NB4 (cell line): ENCODE measurements at regions not wholly inside any gene's neighbourhood (a gene's known extent, or its start where the extent isn't known, plus 50 kb on each side); places are given as distances from the start of the nearest gene placed in this dataset.

Source experiments
- MYC ChIP-seq: IDR thresholded peaks from 2 replicates; pipeline ENCODE4 v1.6.1; 2011; ENCODE audit warnings: low read depth, low read length
- TF ChIP-seq, protein P1 (sequence below): IDR thresholded peaks from one replicate; pipeline ENCODE4 v1.5.1; 2012; ENCODE audit warnings: low read depth, low read length

DNA sequence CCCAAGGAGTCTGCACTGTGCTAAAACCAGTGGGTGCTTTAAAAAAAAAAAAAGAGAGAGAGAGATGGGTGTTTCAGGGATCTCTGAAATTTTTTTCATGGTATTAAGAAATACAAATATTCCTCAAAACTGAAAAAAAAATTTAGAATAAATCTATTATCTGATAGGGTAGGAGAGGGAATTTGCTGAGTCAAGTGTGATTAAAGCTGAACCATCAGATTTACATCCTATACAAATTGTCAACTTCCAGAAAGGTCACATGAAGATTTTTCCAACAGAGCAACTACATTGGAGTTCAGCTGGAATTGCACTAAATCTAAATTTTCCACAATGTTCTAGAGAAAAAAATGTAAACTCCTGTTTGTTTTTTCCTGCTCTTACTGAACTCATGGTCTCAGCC is 79.3 kb upstream of the DSCAM start:
- TF ChIP-seq, protein P1, sequence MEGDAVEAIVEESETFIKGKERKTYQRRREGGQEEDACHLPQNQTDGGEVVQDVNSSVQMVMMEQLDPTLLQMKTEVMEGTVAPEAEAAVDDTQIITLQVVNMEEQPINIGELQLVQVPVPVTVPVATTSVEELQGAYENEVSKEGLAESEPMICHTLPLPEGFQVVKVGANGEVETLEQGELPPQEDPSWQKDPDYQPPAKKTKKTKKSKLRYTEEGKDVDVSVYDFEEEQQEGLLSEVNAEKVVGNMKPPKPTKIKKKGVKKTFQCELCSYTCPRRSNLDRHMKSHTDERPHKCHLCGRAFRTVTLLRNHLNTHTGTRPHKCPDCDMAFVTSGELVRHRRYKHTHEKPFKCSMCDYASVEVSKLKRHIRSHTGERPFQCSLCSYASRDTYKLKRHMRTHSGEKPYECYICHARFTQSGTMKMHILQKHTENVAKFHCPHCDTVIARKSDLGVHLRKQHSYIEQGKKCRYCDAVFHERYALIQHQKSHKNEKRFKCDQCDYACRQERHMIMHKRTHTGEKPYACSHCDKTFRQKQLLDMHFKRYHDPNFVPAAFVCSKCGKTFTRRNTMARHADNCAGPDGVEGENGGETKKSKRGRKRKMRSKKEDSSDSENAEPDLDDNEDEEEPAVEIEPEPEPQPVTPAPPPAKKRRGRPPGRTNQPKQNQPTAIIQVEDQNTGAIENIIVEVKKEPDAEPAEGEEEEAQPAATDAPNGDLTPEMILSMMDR: no peak
- no peak for TF ChIP-seq MYC
